ENCODE measurements at regions not wholly inside any gene's neighbourhood (a gene's known extent, or its start where the extent isn't known, plus 50 kb on each side); places are given as distances from the start of the nearest gene placed in this dataset.
A peak's percentile ranks its signal among the peaks of the same experiment; 100 is the strongest.
"Not testable (repeated sequence)": the region's sequence is repeated elsewhere in the genome, so short reads cannot be mapped to it uniquely, and the experiment has no call there.

DNA sequence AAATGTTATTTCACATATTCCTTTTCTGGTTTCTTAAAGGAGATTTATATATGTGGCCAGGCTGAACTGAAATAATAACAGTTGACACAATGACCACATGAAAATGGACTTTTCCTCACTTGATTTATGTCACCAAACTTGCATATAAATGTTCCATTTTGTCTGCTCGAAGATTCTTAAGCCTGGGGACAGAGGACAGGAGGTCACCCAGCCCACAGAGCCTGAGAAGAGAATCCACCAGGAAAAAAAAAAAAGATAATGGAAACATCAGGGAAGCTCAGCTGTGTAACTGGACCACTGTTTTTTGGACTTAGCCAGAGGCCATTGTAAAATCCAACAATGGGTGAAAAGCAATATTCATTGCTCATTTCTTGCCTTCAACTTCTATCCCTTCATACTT is 359.0 kb upstream of the FGF16 start:
- Mint-ChIP-seq H3K36me3 (ENCODE audit: low read depth) (no peaks in the 10 kb centered on the region), H3K4me3 (ENCODE audit: low read depth) (no peak overlapping the region), H3K27me3 (ENCODE audit: low read depth) (no peaks in the 10 kb centered on the region), H3K9me3 (no peaks in the 10 kb centered on the region), H3K4me1 (ENCODE audit: low read depth) (no peaks in the 10 kb centered on the region), H3K27ac (no peak overlapping the region)
- intact Hi-C loops (cut with micrococcal nuclease) = no loop called here
- DNase-seq (ENCODE audit: low spot score) = no peak

DNA sequence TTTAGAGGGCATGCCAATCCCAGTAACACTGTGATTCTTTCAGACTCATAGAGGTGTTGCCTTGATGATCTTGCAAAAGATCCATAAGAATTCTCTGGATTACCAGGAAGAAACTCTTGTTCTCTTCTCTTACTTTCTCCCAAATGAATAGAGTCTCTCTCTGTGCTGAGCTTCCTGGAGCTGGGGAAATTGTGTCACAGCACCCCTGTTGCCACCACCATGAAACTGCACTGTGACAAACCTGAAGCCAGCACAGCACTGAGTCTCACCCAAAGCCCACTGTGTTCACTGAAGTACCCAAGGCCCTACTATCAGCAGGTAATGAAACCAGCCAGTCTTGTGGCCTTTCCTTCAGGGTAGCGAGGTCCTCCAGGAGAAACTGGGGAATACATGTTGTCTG is 332.7 kb upstream of the FGF16 start:
- no peak overlapping the region for H3K4me3 Mint-ChIP-seq (ENCODE audit: low read depth)
- intact Hi-C loops (cut with micrococcal nuclease) = no loop called here
- no peaks in the 10 kb centered on the region for H3K9me3 Mint-ChIP-seq
- no peaks in the 10 kb centered on the region for H3K36me3 Mint-ChIP-seq (ENCODE audit: low read depth)
- H3K4me1 Mint-ChIP-seq (ENCODE audit: low read depth) = no peaks in the 10 kb centered on the region
- no peak for DNase-seq (ENCODE audit: low spot score)
- H3K27me3 Mint-ChIP-seq (ENCODE audit: low read depth) = no peaks in the 10 kb centered on the region
- H3K27ac Mint-ChIP-seq = no peak overlapping the region

DNA sequence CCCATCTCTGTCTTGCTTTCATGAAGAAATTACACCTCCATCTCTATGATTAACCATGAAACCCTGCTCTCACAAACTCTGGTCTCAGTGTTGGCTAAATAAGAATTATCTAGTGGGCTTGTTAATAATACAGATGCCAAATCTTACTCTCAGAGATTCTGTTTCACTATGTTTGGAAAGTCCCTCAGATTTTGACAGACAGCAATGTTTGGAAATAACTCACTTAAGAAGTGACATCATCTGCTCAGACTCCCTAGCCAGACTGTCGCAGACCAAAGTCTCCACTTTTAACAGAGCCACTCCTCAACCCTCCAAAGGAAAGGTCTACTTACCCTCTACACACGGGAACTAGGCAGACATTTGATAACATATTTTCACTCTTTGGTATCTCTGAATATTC is 328.5 kb upstream of the FGF16 start:
- Mint-ChIP-seq H3K27ac (no peak overlapping the region), H3K27me3 (ENCODE audit: low read depth) (no peaks in the 10 kb centered on the region), H3K9me3 (no peaks in the 10 kb centered on the region), H3K4me3 (ENCODE audit: low read depth) (no peak overlapping the region), H3K4me1 (ENCODE audit: low read depth) (no peaks in the 10 kb centered on the region), H3K36me3 (ENCODE audit: low read depth) (no peaks in the 10 kb centered on the region)
- intact Hi-C loops (cut with micrococcal nuclease) = no loop called here
- no peak for DNase-seq (ENCODE audit: low spot score)

DNA sequence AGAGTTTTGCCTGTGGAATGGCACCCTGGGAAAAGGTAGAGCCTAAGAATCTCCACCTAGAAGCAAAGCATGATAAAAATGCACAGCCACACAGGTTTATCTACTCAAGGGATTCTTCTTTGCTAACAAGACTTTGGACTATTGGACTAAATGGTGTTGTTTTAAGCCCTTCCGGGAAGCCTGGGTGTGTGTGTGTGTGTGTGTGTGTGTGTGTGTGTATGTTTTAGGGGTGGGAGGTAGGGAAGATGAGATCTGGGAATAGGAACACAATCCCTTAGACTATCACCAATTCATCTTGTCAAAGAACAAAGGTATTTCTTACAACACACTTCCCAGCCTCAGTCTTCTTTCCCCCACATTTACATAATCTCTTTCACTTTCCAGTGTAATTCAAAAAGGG is 327.5 kb upstream of the FGF16 start:
- Mint-ChIP-seq H3K4me3 (ENCODE audit: low read depth) (no peak overlapping the region), H3K9me3 (no peaks in the 10 kb centered on the region), H3K4me1 (ENCODE audit: low read depth) (no peaks in the 10 kb centered on the region), H3K27ac (no peak overlapping the region), H3K36me3 (ENCODE audit: low read depth) (no peaks in the 10 kb centered on the region), H3K27me3 (ENCODE audit: low read depth) (no peaks in the 10 kb centered on the region)
- intact Hi-C loops (cut with micrococcal nuclease) = no loop called here
- DNase-seq (ENCODE audit: low spot score) = no peak

DNA sequence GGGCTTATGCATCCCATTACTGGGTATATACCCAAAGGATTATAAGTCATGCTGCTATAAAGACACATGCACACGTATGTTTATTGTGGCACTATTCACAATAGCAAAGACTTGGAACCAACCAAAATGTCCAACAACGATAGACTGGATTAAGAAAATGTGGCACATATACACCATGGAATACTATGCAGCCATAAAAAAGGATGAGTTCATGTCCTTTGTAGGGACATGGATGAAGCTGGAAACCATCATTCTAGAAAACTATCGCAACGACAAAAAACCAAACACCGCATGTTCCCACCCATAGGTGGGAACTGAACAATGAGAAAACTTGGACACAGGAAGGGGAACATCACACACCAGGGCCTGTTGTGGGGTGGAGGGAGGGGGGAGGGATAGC is 323.3 kb upstream of the FGF16 start:
- H3K27ac Mint-ChIP-seq; H3K27me3 Mint-ChIP-seq (ENCODE audit: low read depth); intact Hi-C loops (cut with micrococcal nuclease); H3K4me3 Mint-ChIP-seq (ENCODE audit: low read depth); H3K36me3 Mint-ChIP-seq (ENCODE audit: low read depth); DNase-seq (ENCODE audit: low spot score); H3K4me1 Mint-ChIP-seq (ENCODE audit: low read depth); H3K9me3 Mint-ChIP-seq: not testable (repeated sequence)

DNA sequence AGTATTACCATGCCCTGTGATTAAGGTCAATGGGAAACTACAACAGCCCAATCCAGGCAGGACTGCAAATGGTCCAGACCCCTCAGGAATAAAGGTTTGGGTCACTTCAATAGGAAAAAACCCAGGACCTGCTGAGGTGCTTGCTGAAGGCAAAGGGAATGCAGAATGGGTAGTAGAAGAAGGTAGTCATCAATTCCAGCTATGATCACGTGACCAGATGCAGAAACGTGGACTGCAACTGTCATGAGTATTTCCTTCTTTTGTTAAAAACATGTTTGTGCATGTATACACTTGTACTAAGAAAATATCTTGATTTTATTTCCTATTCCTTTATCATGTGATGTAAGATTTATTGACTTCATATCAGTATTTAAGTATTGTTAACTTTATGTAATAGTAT is 319.6 kb upstream of the FGF16 start:
- H3K36me3 Mint-ChIP-seq (ENCODE audit: low read depth); H3K4me3 Mint-ChIP-seq (ENCODE audit: low read depth); intact Hi-C loops (cut with micrococcal nuclease); H3K27ac Mint-ChIP-seq; H3K27me3 Mint-ChIP-seq (ENCODE audit: low read depth); DNase-seq (ENCODE audit: low spot score); H3K9me3 Mint-ChIP-seq; H3K4me1 Mint-ChIP-seq (ENCODE audit: low read depth): not testable (repeated sequence)

DNA sequence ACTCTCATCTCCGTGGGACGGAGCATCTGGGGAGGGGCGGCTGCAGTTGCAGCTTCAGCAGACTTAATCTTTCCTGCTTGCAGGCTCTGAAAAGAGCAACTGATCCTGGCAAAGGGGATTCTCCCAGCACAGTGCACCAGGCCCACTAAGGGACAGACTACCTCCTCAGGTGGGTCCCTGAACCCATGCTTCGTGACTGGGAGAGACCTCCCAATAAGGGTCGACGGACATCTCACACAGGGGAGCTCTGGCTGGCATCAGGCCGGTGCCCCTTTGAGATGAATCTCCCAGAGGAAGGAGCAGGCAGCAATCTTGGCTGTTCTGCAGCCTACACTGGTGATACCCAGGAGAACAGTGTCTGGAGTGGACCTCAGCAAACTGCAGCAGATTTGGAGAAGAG is 303.3 kb upstream of the FGF16 start:
- intact Hi-C loops (cut with micrococcal nuclease) = no loop called here
- Mint-ChIP-seq H3K4me3 (ENCODE audit: low read depth) (no peak overlapping the region), H3K4me1 (ENCODE audit: low read depth) (no peaks in the 10 kb centered on the region), H3K36me3 (ENCODE audit: low read depth) (no peaks in the 10 kb centered on the region), H3K27me3 (ENCODE audit: low read depth) (no peaks in the 10 kb centered on the region), H3K9me3 (peaks cover 4% of the 10 kb centered on the region), H3K27ac (no peak overlapping the region)
- no peak for DNase-seq (ENCODE audit: low spot score)

DNA sequence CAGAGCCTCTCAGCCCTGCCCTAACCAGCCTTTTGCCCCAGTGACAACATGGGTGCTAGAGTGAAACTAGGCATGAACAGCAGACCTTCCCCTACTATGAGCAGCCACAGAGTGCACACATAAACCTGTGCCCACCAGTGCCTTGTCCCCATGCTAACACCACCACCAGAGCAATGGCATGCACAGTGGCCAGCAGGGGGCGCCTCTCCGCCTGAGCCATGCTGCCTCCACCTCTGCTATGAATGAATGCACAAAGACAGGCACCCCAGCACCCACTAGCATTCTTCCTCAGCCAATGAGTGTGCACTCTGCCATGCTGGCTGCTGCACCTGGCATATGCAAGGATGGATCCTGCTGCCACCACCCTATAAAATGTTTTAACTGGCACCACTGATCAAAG is 286.9 kb upstream of the FGF16 start:
- peak; percentile 7 for DNase-seq (ENCODE audit: low spot score)
- no peaks in the 10 kb centered on the region for H3K4me1 Mint-ChIP-seq (ENCODE audit: low read depth)
- H3K36me3 Mint-ChIP-seq (ENCODE audit: low read depth) = no peaks in the 10 kb centered on the region
- peaks cover 3% of the 10 kb centered on the region for H3K9me3 Mint-ChIP-seq
- no peaks in the 10 kb centered on the region for H3K27me3 Mint-ChIP-seq (ENCODE audit: low read depth)
- H3K4me3 Mint-ChIP-seq (ENCODE audit: low read depth) = no peak overlapping the region
- H3K27ac Mint-ChIP-seq = no peak overlapping the region
- intact Hi-C loops (cut with micrococcal nuclease) = no loop called here

DNA sequence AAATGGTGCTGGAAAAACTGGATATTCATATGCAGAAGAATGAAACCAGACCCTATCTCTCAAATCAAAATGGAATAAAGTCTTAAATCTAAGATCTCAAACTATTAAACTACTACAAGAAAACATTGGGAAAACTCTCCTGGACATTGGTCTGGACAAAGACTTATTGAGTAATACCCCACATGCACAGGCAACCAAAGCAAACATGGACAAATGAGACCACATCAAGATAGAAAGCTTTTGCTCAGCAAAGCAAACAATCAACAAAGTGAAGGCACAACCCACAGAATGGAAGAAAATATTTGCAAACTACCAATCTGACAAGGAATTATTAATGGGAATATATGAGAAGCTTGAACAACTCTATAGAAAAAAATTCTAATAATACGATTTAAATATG is 284.4 kb upstream of the FGF16 start:
- Mint-ChIP-seq H3K27me3 (ENCODE audit: low read depth) (no peaks in the 10 kb centered on the region), H3K4me3 (ENCODE audit: low read depth) (no peak overlapping the region), H3K27ac (no peak overlapping the region), H3K4me1 (ENCODE audit: low read depth) (no peaks in the 10 kb centered on the region), H3K9me3 (peaks cover 3% of the 10 kb centered on the region), H3K36me3 (ENCODE audit: low read depth) (no peaks in the 10 kb centered on the region)
- intact Hi-C loops (cut with micrococcal nuclease) = no loop called here
- no peak for DNase-seq (ENCODE audit: low spot score)

DNA sequence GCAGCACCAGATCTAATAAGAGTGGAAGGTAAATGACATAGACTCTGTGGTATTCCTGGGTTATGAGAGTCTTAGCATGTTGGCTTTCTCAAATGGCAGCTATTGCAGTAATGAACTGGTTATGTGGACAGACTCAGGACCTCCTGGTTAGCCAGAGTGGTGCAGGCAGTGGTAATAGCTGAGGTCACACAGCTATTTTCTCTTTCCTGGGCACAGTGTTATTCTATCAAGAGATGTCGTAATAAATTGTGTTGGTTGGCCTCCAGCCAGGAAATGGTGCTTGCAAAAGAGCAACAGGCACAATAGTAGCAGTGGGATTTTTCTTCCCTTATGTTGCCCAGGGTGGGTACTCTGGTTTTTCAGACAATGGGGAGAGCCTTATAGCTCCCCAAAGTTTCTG is 279.2 kb upstream of the FGF16 start:
- H3K4me3 Mint-ChIP-seq (ENCODE audit: low read depth) = no peak overlapping the region
- no peaks in the 10 kb centered on the region for H3K4me1 Mint-ChIP-seq (ENCODE audit: low read depth)
- no peak for DNase-seq (ENCODE audit: low spot score)
- no peaks in the 10 kb centered on the region for H3K36me3 Mint-ChIP-seq (ENCODE audit: low read depth)
- no peaks in the 10 kb centered on the region for H3K27me3 Mint-ChIP-seq (ENCODE audit: low read depth)
- no peaks in the 10 kb centered on the region for H3K9me3 Mint-ChIP-seq
- intact Hi-C loops (cut with micrococcal nuclease) = no loop called here
- H3K27ac Mint-ChIP-seq = no peak overlapping the region

DNA sequence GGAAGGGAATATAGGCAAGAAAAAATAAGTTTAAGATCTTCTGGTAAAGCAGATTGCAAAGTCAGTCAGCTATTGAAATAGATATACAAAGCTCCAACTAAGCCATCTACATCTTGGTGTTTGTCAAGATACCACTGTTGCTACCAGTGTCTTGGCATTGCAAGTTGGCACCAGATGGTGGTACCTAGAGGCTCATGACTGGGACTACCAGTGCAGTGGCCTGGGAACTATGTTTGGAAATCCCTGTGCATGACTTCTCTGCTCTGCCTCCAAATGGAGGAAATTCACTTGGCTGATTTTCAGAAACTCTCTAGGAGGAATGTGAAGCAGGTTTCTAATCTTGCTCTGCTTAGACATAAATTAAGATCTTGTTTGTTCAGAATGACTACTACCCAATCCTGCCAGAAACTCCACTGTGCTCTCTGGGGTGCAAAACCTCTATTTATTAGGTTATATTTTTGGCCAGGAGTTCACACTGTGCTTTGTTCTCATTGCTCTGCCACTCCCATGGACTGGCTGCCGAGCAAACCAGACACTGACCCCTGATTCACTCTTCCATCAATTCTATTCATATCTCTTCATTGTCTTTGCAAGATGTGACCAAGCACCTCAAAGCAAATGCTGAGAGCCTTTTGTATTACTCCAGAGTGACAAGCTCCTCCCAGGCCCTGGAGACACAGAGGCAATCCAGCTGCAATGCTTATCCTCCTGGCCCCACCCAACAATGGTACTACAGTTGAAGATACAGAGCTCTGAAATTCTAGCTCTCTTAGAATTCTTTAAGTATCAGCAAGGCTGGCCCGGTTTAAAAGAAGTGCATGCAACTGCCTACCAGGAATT is 272.3 kb upstream of the FGF16 start:
- peaks cover under 1% of the 10 kb centered on the region for H3K9me3 Mint-ChIP-seq
- H3K4me1 Mint-ChIP-seq (ENCODE audit: low read depth) = no peaks in the 10 kb centered on the region
- H3K36me3 Mint-ChIP-seq (ENCODE audit: low read depth) = no peaks in the 10 kb centered on the region
- no peak overlapping the region for H3K4me3 Mint-ChIP-seq (ENCODE audit: low read depth)
- H3K27ac Mint-ChIP-seq = no peak overlapping the region
- no peaks in the 10 kb centered on the region for H3K27me3 Mint-ChIP-seq (ENCODE audit: low read depth)
- no peak for DNase-seq (ENCODE audit: low spot score)
- intact Hi-C loops (cut with micrococcal nuclease) = no loop called here

DNA sequence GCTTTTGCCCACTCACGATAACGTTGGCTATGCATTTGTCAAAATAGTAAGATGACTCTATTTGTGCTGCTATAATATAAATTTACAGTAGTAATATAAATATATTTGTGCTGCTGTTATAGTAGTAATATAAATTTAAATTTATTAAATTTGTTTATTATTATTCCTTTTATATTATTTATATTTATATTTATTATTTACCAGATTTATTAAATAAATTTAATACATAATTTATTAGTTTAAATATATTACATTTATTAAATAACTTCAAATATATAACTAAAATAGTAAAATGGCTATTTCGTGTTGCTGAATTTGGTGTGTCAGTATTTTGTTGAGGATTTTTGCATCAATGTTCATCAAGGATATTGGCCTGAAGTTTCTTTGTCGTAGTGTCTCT is 246.5 kb upstream of the FGF16 start:
- H3K4me1 Mint-ChIP-seq (ENCODE audit: low read depth) = no peaks in the 10 kb centered on the region
- H3K9me3 Mint-ChIP-seq = peaks cover 13% of the 10 kb centered on the region
- H3K27me3 Mint-ChIP-seq (ENCODE audit: low read depth) = no peaks in the 10 kb centered on the region
- no peak overlapping the region for H3K27ac Mint-ChIP-seq
- intact Hi-C loops (cut with micrococcal nuclease) = no loop called here
- H3K4me3 Mint-ChIP-seq (ENCODE audit: low read depth) = no peak overlapping the region
- no peak for DNase-seq (ENCODE audit: low spot score)
- no peaks in the 10 kb centered on the region for H3K36me3 Mint-ChIP-seq (ENCODE audit: low read depth)

DNA sequence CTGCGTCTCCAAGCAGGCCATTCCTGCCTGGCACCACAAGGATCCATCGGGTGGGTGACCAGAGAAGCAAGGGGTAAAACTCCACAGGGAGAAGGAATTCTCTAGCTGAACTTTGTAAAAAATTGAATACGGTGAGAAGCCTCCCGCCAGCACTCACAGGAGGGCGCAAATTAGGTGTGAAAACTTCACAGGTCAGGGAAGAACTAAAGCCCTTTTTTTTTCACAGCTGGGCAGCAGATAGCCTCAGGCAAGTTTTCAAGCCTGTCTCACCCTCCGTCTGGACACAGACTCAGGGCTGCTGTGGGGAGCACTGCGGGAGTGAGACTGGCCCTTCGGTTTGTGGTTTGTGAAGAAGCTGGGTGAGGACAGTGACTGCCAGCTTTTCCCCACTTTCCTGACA is 224.1 kb upstream of the FGF16 start:
- Mint-ChIP-seq H3K27me3 (ENCODE audit: low read depth) (no peaks in the 10 kb centered on the region), H3K9me3 (no peaks in the 10 kb centered on the region), H3K36me3 (ENCODE audit: low read depth) (no peaks in the 10 kb centered on the region), H3K4me3 (ENCODE audit: low read depth) (no peak overlapping the region), H3K27ac (no peak overlapping the region), H3K4me1 (ENCODE audit: low read depth) (no peaks in the 10 kb centered on the region)
- no peak for DNase-seq (ENCODE audit: low spot score)
- intact Hi-C loops (cut with micrococcal nuclease) = no loop called here

DNA sequence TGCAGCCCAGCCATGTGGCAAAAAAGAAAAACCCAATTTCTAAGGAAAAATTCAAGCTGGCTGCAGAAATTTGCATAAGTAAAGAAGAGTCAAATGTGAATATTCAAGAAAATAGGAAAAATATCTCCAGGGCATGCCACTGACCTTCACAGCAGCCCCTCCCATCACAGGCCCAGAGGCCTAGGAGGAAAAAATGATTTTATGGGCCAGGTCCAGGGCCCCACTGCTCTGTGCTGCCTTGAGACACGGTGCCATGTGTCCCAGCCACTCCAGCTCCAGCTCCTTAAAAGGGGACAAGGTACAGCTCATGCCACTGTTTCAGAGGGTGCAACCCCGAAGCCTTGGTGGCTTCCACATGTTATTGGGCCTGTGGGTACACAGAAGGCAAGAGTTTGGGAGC is 182.7 kb upstream of the FGF16 start:
- no peak for DNase-seq (ENCODE audit: low spot score)
- Mint-ChIP-seq H3K4me3 (ENCODE audit: low read depth) (no peak overlapping the region), H3K27ac (no peak overlapping the region), H3K9me3 (peaks cover 30% of the 10 kb centered on the region), H3K36me3 (ENCODE audit: low read depth) (no peaks in the 10 kb centered on the region), H3K27me3 (ENCODE audit: low read depth) (no peaks in the 10 kb centered on the region), H3K4me1 (ENCODE audit: low read depth) (no peaks in the 10 kb centered on the region)
- intact Hi-C loops (cut with micrococcal nuclease) = no loop called here
